HG03064 (cell line): ENCODE measurements at regions not wholly inside any gene's neighbourhood (a gene's known extent, or its start where the extent isn't known, plus 50 kb on each side); places are given as distances from the start of the nearest gene placed in this dataset.

Source experiments
- ATAC-seq: cut with Tn5 transposase; IDR thresholded peaks from one replicate; pipeline ENCODE4 v1.9.1; 2021; ENCODE audit warnings: low read depth; ENCODE audit not compliant: unreplicated experiment

GRCh38 chr10:3838460-3839437, 53.7 kb upstream of the KLF6 start:
- ATAC-seq: no peak

- ATAC-seq: no peak
Measured at GRCh38 chr10:3837647-3838459, 52.8 kb upstream of the KLF6 start.

GRCh38 chr10:3836222-3836820, 51.3 kb upstream of the KLF6 start:
- no peak for ATAC-seq

- ATAC-seq: no peak
Measured at GRCh38 chr10:3835770-3836169, 50.8 kb upstream of the KLF6 start.

GRCh38 chr10:3834947-3835346, 49.9 kb upstream of the KLF6 start:
- ATAC-seq: no peak
